DOHH2 (cell line): ENCODE measurements at regions not wholly inside any gene's neighbourhood (a gene's known extent, or its start where the extent isn't known, plus 50 kb on each side); places are given as distances from the start of the nearest gene placed in this dataset.

Source experiments
- H3F3A ChIP-seq: fragments of 200-600 bp; sonication (generic), shearing (Covaris generic); 2 replicates; pipeline ENCODE4 v1.6.0; 2016; ENCODE audit warnings: antibody characterized with exemption, mild to moderate bottlenecking; ENCODE audit not compliant: control insufficient read depth, insufficient read depth
- H3K27ac ChIP-seq: fragments of 200-600 bp; sonication (generic); 2 replicates; pipeline ENCODE4 v1.5.1; 2014; ENCODE audit warnings: low read depth, mild to moderate bottlenecking, low read length, moderate library complexity
- H3K27me3 ChIP-seq: fragments of 200-600 bp; sonication (generic); 2 replicates; pipeline ENCODE4 v1.6.1; 2014; ENCODE audit warnings: mild to moderate bottlenecking, low read length, mixed read lengths; ENCODE audit not compliant: control insufficient read depth
- H3K36me3 ChIP-seq: fragments of 200-600 bp; sonication (generic); 2 replicates; pipeline ENCODE4 v1.6.1; 2014; ENCODE audit warnings: mild to moderate bottlenecking, low read length, moderate library complexity, mixed read lengths; ENCODE audit not compliant: control insufficient read depth
- H3K4me1 ChIP-seq: fragments of 200-600 bp; sonication (generic); 2 replicates; pipeline ENCODE4 v1.6.1; 2014; ENCODE audit warnings: mild to moderate bottlenecking, low read length, mixed read lengths; ENCODE audit not compliant: control insufficient read depth
- H3K4me2 ChIP-seq: fragments of 200-600 bp; sonication (generic); 2 replicates; pipeline ENCODE4 v1.6.0; 2014; ENCODE audit warnings: mild to moderate bottlenecking, low read length, moderate library complexity
- H3K4me3 ChIP-seq: fragments of 200-600 bp; sonication (generic); 2 replicates; pipeline ENCODE4 v1.5.1; 2014; ENCODE audit warnings: mild to moderate bottlenecking, low read length, mixed read lengths
- H3K79me2 ChIP-seq: fragments of 200-600 bp; sonication (generic); 2 replicates; pipeline ENCODE4 v1.6.1; 2014; ENCODE audit warnings: mild to moderate bottlenecking, low read length, mixed read lengths; ENCODE audit not compliant: control insufficient read depth
- H3K9me2 ChIP-seq: fragments of 200-600 bp; sonication (generic); replicated peaks from 2 replicates; pipeline ENCODE4 v1.6.1; 2014; ENCODE audit warnings: mild to moderate bottlenecking, low read length, mixed read lengths; ENCODE audit not compliant: control insufficient read depth
- H3K9me3 ChIP-seq: fragments of 200-600 bp; sonication (generic); 2 replicates; pipeline ENCODE4 v1.6.1; 2014; ENCODE audit warnings: antibody characterized with exemption, low read length, mixed read lengths; ENCODE audit not compliant: control insufficient read depth, insufficient read depth
- H4K20me1 ChIP-seq: fragments of 200-600 bp; sonication (generic); 2 replicates; pipeline ENCODE4 v1.6.0; 2014; ENCODE audit warnings: low read depth, mild to moderate bottlenecking, antibody characterized with exemption, low read length, moderate library complexity; ENCODE audit not compliant: control insufficient read depth, insufficient read depth
- EZH2phosphoT487 ChIP-seq: fragments of 200-600 bp; sonication (generic); IDR thresholded peaks from 2 replicates; pipeline ENCODE4 v1.6.1; 2017; ENCODE audit warnings: borderline replicate concordance, mild to moderate bottlenecking, antibody characterized with exemption, low read length, moderate library complexity, mixed read lengths
- TF ChIP-seq, protein P1 (sequence below): fragments of 200-600 bp; sonication (generic); IDR thresholded peaks from one replicate; pipeline ENCODE4 v1.5.1; 2014; ENCODE audit warnings: antibody characterized with exemption, mild to moderate bottlenecking, low read depth, low read length; ENCODE audit not compliant: poor library complexity, severe bottlenecking

DNA sequence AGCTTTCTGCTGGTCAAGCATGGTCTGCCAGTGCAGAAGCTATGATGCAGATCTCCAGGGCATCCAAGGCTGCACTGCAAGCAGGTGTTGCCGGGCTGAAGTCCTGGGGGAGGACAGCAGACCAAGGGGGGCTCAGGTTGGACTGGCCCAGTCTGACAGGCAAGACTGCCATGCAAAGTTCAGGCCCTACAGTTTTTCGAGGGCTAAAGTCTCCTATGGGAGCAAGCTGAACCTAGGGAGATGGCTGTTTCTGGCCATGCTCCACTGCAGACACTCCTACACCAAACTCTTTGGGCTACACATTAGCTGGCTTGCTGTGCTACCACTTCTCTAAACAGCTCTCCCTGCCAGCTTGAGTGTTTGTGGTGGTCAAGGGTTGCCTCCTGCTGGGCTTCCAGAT lies 130.0 kb upstream of the SYNCRIP start:
- H3F3A ChIP-seq = no peaks in the 10 kb centered on the region
- TF ChIP-seq EZH2phosphoT487 = no peak
- TF ChIP-seq, protein P1, sequence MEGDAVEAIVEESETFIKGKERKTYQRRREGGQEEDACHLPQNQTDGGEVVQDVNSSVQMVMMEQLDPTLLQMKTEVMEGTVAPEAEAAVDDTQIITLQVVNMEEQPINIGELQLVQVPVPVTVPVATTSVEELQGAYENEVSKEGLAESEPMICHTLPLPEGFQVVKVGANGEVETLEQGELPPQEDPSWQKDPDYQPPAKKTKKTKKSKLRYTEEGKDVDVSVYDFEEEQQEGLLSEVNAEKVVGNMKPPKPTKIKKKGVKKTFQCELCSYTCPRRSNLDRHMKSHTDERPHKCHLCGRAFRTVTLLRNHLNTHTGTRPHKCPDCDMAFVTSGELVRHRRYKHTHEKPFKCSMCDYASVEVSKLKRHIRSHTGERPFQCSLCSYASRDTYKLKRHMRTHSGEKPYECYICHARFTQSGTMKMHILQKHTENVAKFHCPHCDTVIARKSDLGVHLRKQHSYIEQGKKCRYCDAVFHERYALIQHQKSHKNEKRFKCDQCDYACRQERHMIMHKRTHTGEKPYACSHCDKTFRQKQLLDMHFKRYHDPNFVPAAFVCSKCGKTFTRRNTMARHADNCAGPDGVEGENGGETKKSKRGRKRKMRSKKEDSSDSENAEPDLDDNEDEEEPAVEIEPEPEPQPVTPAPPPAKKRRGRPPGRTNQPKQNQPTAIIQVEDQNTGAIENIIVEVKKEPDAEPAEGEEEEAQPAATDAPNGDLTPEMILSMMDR = no peak
- no peak overlapping the region for H3K4me3 ChIP-seq
- H3K27ac ChIP-seq = no peak overlapping the region
- no peaks in the 10 kb centered on the region for H3K9me3 ChIP-seq
- H3K4me1 ChIP-seq = no peaks in the 10 kb centered on the region
- no peaks in the 10 kb centered on the region for H4K20me1 ChIP-seq
- H3K79me2 ChIP-seq = no peaks in the 10 kb centered on the region
- no peaks in the 10 kb centered on the region for H3K36me3 ChIP-seq
- H3K9me2 ChIP-seq = no peaks in the 10 kb centered on the region
- 0 out of 2 replicates have a peak, but pooled peaks cover 2% of the 10 kb centered on the region for H3K27me3 ChIP-seq
- H3K4me2 ChIP-seq = no peak overlapping the region

DNA sequence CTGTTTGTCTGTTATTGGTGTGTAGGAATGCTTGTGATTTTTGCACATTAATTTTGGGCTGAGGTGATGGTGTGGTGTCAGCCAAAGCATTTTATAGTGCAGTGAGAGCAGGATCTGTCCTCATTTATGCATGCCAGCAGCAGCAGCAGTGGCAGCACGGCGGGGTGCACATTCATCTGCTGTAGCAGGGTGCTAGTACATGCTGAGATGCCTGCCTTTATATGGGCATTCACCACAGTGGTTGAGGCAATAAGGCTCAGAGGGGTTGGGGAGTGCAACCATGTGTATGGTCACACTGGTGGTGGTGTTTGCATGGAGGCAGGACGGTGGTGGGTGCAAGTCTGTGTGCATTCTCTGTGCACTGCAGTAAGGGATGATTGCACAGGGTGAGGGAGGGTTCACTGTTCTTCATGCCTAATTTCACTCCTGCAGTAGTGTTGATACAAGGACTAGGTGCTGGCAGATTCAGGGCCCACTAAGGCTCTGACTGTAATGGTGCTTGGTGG lies 129.3 kb upstream of the SYNCRIP start:
- Histone ChIP-seq H3K4me2 (no peak overlapping the region), H3F3A (no peaks in the 10 kb centered on the region), H3K4me3 (no peak overlapping the region), H3K9me3 (no peaks in the 10 kb centered on the region), H3K9me2 (no peaks in the 10 kb centered on the region), H3K36me3 (no peaks in the 10 kb centered on the region), H3K27ac (no peak overlapping the region), H3K4me1 (no peaks in the 10 kb centered on the region), H4K20me1 (no peaks in the 10 kb centered on the region), H3K79me2 (no peaks in the 10 kb centered on the region), H3K27me3 (0 out of 2 replicates have a peak, but pooled peaks cover 2% of the 10 kb centered on the region)
- TF ChIP-seq EZH2phosphoT487 = no peak
- TF ChIP-seq, protein P1 = no peak

DNA sequence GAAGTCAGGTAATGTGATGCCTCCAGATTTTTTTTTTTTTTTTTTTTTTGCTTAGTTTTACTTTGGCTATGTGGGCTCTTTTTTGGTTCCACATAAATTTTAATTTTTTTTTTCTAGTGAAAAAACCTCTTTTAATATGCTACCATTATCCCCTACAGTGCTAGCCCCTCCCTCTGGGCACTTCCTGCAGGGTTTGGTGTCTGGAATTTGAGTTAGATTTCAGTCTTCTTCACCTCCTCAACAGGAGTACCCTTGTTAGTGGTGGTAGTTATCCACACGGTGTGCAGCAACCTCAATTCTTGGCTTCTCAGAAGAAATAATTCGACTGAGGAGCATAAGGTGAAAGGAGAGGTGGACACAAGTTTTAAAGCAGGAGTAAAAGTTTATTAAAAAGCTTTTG lies 128.8 kb upstream of the SYNCRIP start:
- TF ChIP-seq, protein P1 = no peak
- TF ChIP-seq EZH2phosphoT487 = no peak
- 0 out of 2 replicates have a peak, but pooled peaks cover 2% of the 10 kb centered on the region for H3K27me3 ChIP-seq
- no peak overlapping the region for H3K4me3 ChIP-seq
- no peaks in the 10 kb centered on the region for H4K20me1 ChIP-seq
- H3F3A ChIP-seq = no peaks in the 10 kb centered on the region
- no peaks in the 10 kb centered on the region for H3K36me3 ChIP-seq
- no peaks in the 10 kb centered on the region for H3K4me1 ChIP-seq
- H3K79me2 ChIP-seq = no peaks in the 10 kb centered on the region
- H3K27ac ChIP-seq = no peak overlapping the region
- no peaks in the 10 kb centered on the region for H3K9me3 ChIP-seq
- H3K9me2 ChIP-seq = no peaks in the 10 kb centered on the region
- no peak overlapping the region for H3K4me2 ChIP-seq

DNA sequence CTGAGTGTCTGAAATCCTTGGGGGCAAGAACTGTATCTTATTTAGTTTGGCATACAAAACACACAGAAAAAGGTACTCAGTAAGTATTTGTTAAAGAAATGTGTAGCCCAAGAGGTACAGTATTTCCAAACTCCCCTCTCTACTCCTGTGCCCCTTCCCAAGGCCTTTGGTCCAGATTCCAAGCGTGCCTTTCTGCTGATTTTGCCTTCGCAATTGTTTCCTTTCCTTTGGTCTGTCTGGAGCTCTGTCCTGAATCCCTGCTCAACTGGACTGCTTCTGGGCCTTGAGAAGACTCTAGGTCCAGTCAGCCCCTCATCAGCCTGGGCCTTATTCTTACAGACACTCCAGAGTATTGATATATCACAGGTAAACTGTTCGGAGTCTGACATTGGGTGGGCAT lies 122.2 kb upstream of the SYNCRIP start:
- TF ChIP-seq EZH2phosphoT487 = no peak
- TF ChIP-seq, protein P1 = no peak
- no peaks in the 10 kb centered on the region for H3K4me1 ChIP-seq
- H4K20me1 ChIP-seq = no peaks in the 10 kb centered on the region
- H3F3A ChIP-seq = no peaks in the 10 kb centered on the region
- no peaks in the 10 kb centered on the region for H3K9me3 ChIP-seq
- no peaks in the 10 kb centered on the region for H3K79me2 ChIP-seq
- H3K27me3 ChIP-seq = no peaks in the 10 kb centered on the region
- H3K27ac ChIP-seq = no peak overlapping the region
- no peaks in the 10 kb centered on the region for H3K36me3 ChIP-seq
- no peak overlapping the region for H3K4me2 ChIP-seq
- H3K9me2 ChIP-seq = no peaks in the 10 kb centered on the region
- H3K4me3 ChIP-seq = no peak overlapping the region
